ENCODE measurements at regions not wholly inside any gene's neighbourhood (a gene's known extent, or its start where the extent isn't known, plus 50 kb on each side); places are given as distances from the start of the nearest gene placed in this dataset.

DNA sequence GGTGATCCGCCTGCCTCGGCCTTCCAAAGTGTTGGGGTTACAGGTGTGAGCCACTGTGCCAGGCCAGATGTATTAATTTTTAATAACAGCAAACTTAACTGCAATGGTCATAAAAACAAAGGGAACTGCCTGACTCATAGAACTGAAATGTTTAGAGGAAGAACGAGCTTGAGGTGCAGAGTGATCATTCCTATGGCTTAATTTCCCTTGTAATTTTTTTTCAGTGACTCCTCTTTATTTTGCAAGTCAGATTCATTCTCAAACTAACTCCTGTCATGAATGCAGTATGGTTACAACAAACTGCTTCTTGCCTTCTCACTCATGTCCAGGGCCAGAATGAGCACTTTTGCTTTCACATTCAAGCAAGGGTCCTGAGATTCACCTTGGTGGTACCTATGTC, 231.3 kb downstream of the HAPSTR1 start:
- POLR2A ChIA-PET: no interaction called here
- CTCF ChIA-PET: interaction anchor here (0.9 kb wide), 1 partner anchor 65 kb away, joined by 3 read pairs; no protein-coding TSS in a partner anchor
- Histone ChIP-seq H3K9me3 (ENCODE audit: control insufficient read depth, insufficient read depth, low read depth, low read length) (no peaks in the 10 kb centered on the region), H3K36me3 (ENCODE audit: control insufficient read depth in 2 of 2, insufficient read depth in 1 of 2, low read length in 2 of 2) (no peaks in the 10 kb centered on the region), H3K27ac (ENCODE audit: extremely low read depth, low read depth, low read length) (no peak overlapping the region), H3K4me3 (ENCODE audit: low read depth, low read length) (no peak overlapping the region), H3K4me1 (ENCODE audit: control insufficient read depth, insufficient read depth, low read length) (no peaks in the 10 kb centered on the region)
- TF ChIP-seq PRDM2 (tag by site-specific recombination; IDR thresholded peaks at IDR 0.05; ENCODE audit: borderline replicate concordance) (no peak), PBX3 (CRISPR knock-in tag; IDR thresholded peaks at IDR 0.05) (no peak), ZNF24 (tag by site-specific recombination; IDR thresholded peaks at IDR 0.05) (no peak), ZNF266 (tag by site-specific recombination; IDR thresholded peaks at IDR 0.05; ENCODE audit: low read depth) (no peak), ZNF513 (tag by site-specific recombination; IDR thresholded peaks at IDR 0.05) (no peak), ZNF354C (tag by site-specific recombination; IDR thresholded peaks at IDR 0.05; ENCODE audit: borderline replicate concordance, low read depth) (no peak), MYNN (tag by site-specific recombination; IDR thresholded peaks at IDR 0.05; ENCODE audit: borderline replicate concordance) (no peak), ZNF223 (tag by site-specific recombination; IDR thresholded peaks at IDR 0.05) (no peak), ZNF398 (tag by site-specific recombination; IDR thresholded peaks at IDR 0.05) (no peak), ZNF76 (tag by site-specific recombination; IDR thresholded peaks at IDR 0.05; ENCODE audit: borderline replicate concordance, low read depth) (no peak), ZNF600 (tag by site-specific recombination; IDR thresholded peaks at IDR 0.05) (no peak), ZNF558 (tag by site-specific recombination; IDR thresholded peaks at IDR 0.05) (no peak), ZNF37A (tag by site-specific recombination; IDR thresholded peaks at IDR 0.05) (no peak), ZNF274 (IDR thresholded peaks at IDR 0.05; ENCODE audit: low read length) (no peak), ZNF274 (tag by site-specific recombination; IDR thresholded peaks at IDR 0.05; ENCODE audit: borderline replicate concordance) (no peak)
- TF ChIP-seq, protein P1, sequence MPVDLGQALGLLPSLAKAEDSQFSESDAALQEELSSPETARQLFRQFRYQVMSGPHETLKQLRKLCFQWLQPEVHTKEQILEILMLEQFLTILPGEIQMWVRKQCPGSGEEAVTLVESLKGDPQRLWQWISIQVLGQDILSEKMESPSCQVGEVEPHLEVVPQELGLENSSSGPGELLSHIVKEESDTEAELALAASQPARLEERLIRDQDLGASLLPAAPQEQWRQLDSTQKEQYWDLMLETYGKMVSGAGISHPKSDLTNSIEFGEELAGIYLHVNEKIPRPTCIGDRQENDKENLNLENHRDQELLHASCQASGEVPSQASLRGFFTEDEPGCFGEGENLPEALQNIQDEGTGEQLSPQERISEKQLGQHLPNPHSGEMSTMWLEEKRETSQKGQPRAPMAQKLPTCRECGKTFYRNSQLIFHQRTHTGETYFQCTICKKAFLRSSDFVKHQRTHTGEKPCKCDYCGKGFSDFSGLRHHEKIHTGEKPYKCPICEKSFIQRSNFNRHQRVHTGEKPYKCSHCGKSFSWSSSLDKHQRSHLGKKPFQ (tag by site-specific recombination; IDR thresholded peaks at IDR 0.05): no peak
